WTC11 (cell line): ENCODE measurements at regions not wholly inside any gene's neighbourhood (a gene's known extent, or its start where the extent isn't known, plus 50 kb on each side); places are given as distances from the start of the nearest gene placed in this dataset.

Experiments used
- KAT7 ChIP-seq: sonication (generic); formaldehyde crosslinking; IDR thresholded peaks from 2 replicates; pipeline ENCODE4 v1.8.1; 2023; ENCODE audit warnings: missing genetic modification reagents, mild to moderate bottlenecking, borderline replicate concordance
- NFYB ChIP-seq: sonication (generic); formaldehyde crosslinking; conservative IDR thresholded peaks from 2 replicates; pipeline ENCODE4 v1.8.0; 2022; ENCODE audit warnings: low read depth, missing genetic modification reagents
- SP1 ChIP-seq: sonication (generic); formaldehyde crosslinking; conservative IDR thresholded peaks from 2 replicates; pipeline ENCODE4 v1.8.1; 2022; ENCODE audit warnings: missing genetic modification reagents
- ZNF121 ChIP-seq: sonication (generic); formaldehyde crosslinking; IDR thresholded peaks from 2 replicates; pipeline ENCODE4 v1.8.0; 2023; ENCODE audit warnings: missing genetic modification reagents
- TF ChIP-seq, protein P1 (sequence below): sonication (generic); formaldehyde crosslinking; IDR thresholded peaks from 2 replicates; pipeline ENCODE4 v1.8.1; 2023; ENCODE audit warnings: mild to moderate bottlenecking, missing genetic modification reagents, moderate library complexity
- TF ChIP-seq, protein P2 (sequence below): sonication (generic); formaldehyde crosslinking; conservative IDR thresholded peaks from 2 replicates; pipeline ENCODE4 v1.8.1; 2022; ENCODE audit warnings: mild to moderate bottlenecking, missing genetic modification reagents
- TF ChIP-seq, protein P3 (sequence below): fragments of 200-600 bp; IDR thresholded peaks from 2 replicates; pipeline ENCODE4 v1.8.0; 2022; ENCODE audit warnings: antibody characterized with exemption
- TF ChIP-seq, protein P4 (sequence below): sonication (generic); formaldehyde crosslinking; IDR thresholded peaks from 2 replicates; pipeline ENCODE4 v1.8.1; 2022; ENCODE audit warnings: mild to moderate bottlenecking, missing genetic modification reagents, moderate library complexity, borderline replicate concordance
- TF ChIP-seq, protein P5 (sequence below): sonication (generic); formaldehyde crosslinking; conservative IDR thresholded peaks from 2 replicates; pipeline ENCODE4 v1.8.1; 2023; ENCODE audit warnings: mild to moderate bottlenecking, low read depth, missing genetic modification reagents, moderate library complexity

DNA sequence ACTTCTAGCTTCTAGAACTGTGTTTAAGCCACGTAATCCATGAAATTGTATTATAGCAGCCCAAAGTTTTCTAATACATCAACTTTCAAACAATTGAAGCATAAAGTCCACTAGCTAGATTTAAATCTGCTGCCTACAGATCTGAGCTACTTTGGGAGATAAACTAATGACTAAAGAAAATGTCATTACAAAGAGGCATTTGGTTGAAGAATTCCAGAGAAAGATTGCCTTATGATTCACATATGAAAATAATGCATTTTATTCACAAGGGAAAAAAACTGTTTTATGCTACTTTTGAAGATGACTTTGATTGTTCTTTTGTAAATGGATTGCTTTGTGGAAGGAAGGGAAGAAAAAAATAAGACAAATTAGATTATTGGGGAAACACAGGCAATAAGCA is 124.1 kb upstream of the SLIT2 start:
- TF ChIP-seq, protein P1, sequence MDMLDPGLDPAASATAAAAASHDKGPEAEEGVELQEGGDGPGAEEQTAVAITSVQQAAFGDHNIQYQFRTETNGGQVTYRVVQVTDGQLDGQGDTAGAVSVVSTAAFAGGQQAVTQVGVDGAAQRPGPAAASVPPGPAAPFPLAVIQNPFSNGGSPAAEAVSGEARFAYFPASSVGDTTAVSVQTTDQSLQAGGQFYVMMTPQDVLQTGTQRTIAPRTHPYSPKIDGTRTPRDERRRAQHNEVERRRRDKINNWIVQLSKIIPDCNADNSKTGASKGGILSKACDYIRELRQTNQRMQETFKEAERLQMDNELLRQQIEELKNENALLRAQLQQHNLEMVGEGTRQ (CRISPR knock-in tag) = no peak
- TF ChIP-seq, protein P2, sequence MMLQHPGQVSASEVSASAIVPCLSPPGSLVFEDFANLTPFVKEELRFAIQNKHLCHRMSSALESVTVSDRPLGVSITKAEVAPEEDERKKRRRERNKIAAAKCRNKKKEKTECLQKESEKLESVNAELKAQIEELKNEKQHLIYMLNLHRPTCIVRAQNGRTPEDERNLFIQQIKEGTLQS = no peak
- no peak for TF ChIP-seq KAT7 (CRISPR knock-in tag)
- TF ChIP-seq, protein P3, sequence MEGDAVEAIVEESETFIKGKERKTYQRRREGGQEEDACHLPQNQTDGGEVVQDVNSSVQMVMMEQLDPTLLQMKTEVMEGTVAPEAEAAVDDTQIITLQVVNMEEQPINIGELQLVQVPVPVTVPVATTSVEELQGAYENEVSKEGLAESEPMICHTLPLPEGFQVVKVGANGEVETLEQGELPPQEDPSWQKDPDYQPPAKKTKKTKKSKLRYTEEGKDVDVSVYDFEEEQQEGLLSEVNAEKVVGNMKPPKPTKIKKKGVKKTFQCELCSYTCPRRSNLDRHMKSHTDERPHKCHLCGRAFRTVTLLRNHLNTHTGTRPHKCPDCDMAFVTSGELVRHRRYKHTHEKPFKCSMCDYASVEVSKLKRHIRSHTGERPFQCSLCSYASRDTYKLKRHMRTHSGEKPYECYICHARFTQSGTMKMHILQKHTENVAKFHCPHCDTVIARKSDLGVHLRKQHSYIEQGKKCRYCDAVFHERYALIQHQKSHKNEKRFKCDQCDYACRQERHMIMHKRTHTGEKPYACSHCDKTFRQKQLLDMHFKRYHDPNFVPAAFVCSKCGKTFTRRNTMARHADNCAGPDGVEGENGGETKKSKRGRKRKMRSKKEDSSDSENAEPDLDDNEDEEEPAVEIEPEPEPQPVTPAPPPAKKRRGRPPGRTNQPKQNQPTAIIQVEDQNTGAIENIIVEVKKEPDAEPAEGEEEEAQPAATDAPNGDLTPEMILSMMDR = no peak
- TF ChIP-seq, protein P4, sequence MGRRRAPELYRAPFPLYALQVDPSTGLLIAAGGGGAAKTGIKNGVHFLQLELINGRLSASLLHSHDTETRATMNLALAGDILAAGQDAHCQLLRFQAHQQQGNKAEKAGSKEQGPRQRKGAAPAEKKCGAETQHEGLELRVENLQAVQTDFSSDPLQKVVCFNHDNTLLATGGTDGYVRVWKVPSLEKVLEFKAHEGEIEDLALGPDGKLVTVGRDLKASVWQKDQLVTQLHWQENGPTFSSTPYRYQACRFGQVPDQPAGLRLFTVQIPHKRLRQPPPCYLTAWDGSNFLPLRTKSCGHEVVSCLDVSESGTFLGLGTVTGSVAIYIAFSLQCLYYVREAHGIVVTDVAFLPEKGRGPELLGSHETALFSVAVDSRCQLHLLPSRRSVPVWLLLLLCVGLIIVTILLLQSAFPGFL = no peak
- no peak for TF ChIP-seq SP1 (CRISPR knock-in tag)
- TF ChIP-seq NFYB (CRISPR knock-in tag) = no peak
- no peak for TF ChIP-seq ZNF121 (CRISPR knock-in tag)
- TF ChIP-seq, protein P5, sequence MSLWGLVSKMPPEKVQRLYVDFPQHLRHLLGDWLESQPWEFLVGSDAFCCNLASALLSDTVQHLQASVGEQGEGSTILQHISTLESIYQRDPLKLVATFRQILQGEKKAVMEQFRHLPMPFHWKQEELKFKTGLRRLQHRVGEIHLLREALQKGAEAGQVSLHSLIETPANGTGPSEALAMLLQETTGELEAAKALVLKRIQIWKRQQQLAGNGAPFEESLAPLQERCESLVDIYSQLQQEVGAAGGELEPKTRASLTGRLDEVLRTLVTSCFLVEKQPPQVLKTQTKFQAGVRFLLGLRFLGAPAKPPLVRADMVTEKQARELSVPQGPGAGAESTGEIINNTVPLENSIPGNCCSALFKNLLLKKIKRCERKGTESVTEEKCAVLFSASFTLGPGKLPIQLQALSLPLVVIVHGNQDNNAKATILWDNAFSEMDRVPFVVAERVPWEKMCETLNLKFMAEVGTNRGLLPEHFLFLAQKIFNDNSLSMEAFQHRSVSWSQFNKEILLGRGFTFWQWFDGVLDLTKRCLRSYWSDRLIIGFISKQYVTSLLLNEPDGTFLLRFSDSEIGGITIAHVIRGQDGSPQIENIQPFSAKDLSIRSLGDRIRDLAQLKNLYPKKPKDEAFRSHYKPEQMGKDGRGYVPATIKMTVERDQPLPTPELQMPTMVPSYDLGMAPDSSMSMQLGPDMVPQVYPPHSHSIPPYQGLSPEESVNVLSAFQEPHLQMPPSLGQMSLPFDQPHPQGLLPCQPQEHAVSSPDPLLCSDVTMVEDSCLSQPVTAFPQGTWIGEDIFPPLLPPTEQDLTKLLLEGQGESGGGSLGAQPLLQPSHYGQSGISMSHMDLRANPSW = no peak
